ENCODE measurements at regions not wholly inside any gene's neighbourhood (a gene's known extent, or its start where the extent isn't known, plus 50 kb on each side); places are given as distances from the start of the nearest gene placed in this dataset.
"Not testable (repeated sequence)": the region's sequence is repeated elsewhere in the genome, so short reads cannot be mapped to it uniquely, and the experiment has no call there.

DNA sequence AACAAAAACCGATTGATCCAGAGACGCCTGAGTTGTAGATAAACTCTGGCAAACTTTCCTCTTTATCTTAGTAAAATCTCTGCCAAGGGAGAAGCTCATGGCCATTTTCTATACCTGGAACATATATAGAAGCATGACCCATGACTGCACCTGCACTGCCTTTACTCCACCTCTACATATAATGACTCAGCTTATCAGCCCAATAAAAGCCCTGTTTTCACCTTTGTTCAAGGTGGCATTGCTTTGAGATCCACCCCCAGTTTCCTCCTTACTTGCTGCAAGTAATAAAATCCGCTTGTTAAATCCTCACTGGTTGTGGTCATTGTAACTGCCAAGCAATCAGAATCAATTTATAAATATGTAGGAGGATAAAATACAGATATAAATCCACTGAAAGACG, 1280.4 kb downstream of the NSUN3 start:
- Histone ChIP-seq H3K36me3 (ENCODE audit: control insufficient read depth, insufficient read depth, low read length) (no peaks in the 10 kb centered on the region), H3K27me3 (ENCODE audit: control insufficient read depth, insufficient read depth, low read length) (no peaks in the 10 kb centered on the region), H3K4me3 (ENCODE audit: low read depth, low read length) (no peak overlapping the region)
- TF ChIP-seq, protein P1, sequence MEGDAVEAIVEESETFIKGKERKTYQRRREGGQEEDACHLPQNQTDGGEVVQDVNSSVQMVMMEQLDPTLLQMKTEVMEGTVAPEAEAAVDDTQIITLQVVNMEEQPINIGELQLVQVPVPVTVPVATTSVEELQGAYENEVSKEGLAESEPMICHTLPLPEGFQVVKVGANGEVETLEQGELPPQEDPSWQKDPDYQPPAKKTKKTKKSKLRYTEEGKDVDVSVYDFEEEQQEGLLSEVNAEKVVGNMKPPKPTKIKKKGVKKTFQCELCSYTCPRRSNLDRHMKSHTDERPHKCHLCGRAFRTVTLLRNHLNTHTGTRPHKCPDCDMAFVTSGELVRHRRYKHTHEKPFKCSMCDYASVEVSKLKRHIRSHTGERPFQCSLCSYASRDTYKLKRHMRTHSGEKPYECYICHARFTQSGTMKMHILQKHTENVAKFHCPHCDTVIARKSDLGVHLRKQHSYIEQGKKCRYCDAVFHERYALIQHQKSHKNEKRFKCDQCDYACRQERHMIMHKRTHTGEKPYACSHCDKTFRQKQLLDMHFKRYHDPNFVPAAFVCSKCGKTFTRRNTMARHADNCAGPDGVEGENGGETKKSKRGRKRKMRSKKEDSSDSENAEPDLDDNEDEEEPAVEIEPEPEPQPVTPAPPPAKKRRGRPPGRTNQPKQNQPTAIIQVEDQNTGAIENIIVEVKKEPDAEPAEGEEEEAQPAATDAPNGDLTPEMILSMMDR (IDR thresholded peaks at IDR 0.05; ENCODE audit: insufficient read depth, low read length, poor library complexity, severe bottlenecking), result no peak
- no peak for DNase-seq (ENCODE audit: low read depth)

DNA sequence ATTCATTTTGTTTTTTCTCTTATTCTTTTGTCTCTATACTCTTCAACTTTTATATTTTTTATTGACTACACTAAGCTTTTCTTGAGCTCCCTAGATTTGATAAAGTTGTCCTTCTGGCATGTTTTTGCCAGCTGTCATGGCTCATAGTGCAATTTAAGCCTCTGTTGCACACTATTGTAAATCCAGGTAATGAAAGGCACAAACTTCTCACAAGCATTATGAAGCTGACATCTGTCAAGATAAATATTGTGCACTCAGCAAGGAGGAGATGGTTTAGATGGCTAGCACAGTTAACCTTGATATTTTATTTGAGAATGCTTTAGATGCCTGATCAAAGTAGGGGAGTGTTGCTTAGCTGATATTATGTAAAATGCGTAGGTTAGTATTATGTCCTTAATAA, 1280.9 kb downstream of the NSUN3 start:
- no peak for DNase-seq (ENCODE audit: low read depth)
- Histone ChIP-seq H3K27me3 (ENCODE audit: control insufficient read depth, insufficient read depth, low read length) (no peaks in the 10 kb centered on the region), H3K4me3 (ENCODE audit: low read depth, low read length) (no peak overlapping the region)

DNA sequence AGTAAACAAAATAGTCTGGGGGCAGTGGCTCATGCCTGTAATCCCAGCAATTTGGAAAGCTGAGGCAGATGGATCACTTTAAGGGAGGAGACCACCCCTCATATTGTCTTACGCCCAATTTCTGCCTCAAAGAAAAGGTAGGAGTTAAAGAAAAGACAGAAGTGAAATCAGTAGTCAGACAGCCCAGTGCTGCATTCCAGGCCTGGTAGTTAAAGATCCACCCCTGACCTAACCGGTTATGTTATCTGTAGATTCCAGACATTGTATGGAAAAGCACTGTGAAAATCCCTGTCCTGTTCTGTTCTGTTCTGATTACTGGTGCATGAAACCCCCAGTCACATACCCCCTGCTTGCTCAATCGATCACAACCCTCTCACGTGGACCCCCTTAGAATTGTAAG, 1285.1 kb downstream of the NSUN3 start:
- H3K4me3 ChIP-seq (ENCODE audit: low read depth, low read length); H3K36me3 ChIP-seq (ENCODE audit: control insufficient read depth, insufficient read depth, low read length); H3K27me3 ChIP-seq (ENCODE audit: control insufficient read depth, insufficient read depth, low read length); DNase-seq (ENCODE audit: low read depth): not testable (repeated sequence)

More for the DNA sequence above, 1280.9 kb downstream of the NSUN3 start:
- TF ChIP-seq, protein P1 (IDR thresholded peaks at IDR 0.05; ENCODE audit: insufficient read depth, low read length, poor library complexity, severe bottlenecking), result no peak
- H3K36me3 ChIP-seq (ENCODE audit: control insufficient read depth, insufficient read depth, low read length), result no peaks in the 10 kb centered on the region

DNA sequence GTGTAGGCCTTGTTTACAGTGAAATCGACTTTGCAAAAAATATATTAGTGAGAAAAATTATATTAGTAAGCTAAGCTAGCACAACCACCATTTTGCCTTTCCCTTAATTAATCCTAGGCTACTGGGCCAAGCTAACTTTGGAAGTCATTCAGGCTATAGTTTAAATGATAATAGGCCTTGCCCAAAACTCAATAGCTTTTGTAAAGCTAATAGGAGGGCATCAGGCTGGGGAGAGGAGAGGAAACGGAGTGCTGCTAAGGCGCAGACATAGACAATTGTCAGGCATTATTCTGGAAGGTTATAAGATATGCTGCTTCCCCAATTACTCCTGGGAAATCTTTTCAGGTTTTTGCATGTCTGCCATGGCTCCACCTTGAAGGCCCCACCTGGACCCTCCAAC, 1286.0 kb downstream of the NSUN3 start:
- DNase-seq (ENCODE audit: low read depth), result no peak
- no peaks in the 10 kb centered on the region for H3K27me3 ChIP-seq (ENCODE audit: control insufficient read depth, insufficient read depth, low read length)
- no peak overlapping the region for H3K4me3 ChIP-seq (ENCODE audit: low read depth, low read length)
- H3K36me3 ChIP-seq (ENCODE audit: control insufficient read depth, insufficient read depth, low read length), result no peaks in the 10 kb centered on the region
- TF ChIP-seq, protein P1 (IDR thresholded peaks at IDR 0.05; ENCODE audit: insufficient read depth, low read length, poor library complexity, severe bottlenecking), result no peak

DNA sequence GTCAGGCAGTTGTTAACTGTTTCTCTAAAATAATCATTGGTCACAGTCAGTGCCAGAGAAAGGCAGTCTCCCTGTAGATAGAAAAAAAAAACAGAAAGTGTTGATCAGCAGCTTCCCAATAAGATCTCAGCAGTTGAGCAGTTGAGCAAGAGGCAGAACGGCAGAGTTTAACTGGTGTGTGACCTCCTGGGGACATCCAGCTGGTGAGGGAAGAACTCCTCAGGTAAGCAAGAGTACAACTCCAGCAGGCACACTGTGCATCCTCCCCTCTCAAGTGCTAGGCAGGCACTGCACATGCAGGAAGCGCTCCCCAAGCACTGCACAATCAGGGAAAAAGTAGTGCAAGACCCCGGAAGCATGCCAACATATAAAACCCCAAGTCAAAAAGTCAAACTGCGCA, 1287.2 kb downstream of the NSUN3 start:
- Histone ChIP-seq H3K4me3 (ENCODE audit: low read depth, low read length) (no peak overlapping the region), H3K36me3 (ENCODE audit: control insufficient read depth, insufficient read depth, low read length) (no peaks in the 10 kb centered on the region), H3K27me3 (ENCODE audit: control insufficient read depth, insufficient read depth, low read length) (no peaks in the 10 kb centered on the region)
- TF ChIP-seq, protein P1 (IDR thresholded peaks at IDR 0.05; ENCODE audit: insufficient read depth, low read length, poor library complexity, severe bottlenecking), result no peak
- no peak for DNase-seq (ENCODE audit: low read depth)

DNA sequence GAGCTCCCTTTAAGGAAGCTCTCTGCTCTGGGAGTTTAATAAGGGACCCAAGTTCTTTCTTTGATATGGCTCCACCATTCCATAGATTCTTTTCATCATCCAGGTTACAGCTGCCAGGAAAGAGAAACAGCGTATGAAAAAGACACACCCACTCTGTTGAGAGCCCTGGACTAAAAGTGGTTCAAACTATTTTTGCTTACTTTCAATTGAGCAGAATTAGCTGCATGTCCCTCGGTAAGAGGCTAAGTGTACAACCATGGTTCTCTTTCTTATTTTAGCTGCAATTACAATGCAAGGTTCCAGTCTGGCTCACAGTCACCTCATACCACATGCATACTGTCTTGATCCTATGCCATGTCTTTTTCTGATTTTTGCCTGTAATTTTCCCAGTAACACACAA, 1288.3 kb downstream of the NSUN3 start:
- TF ChIP-seq, protein P1 (IDR thresholded peaks at IDR 0.05; ENCODE audit: insufficient read depth, low read length, poor library complexity, severe bottlenecking), result no peak
- Histone ChIP-seq H3K36me3 (ENCODE audit: control insufficient read depth, insufficient read depth, low read length) (no peaks in the 10 kb centered on the region), H3K27me3 (ENCODE audit: control insufficient read depth, insufficient read depth, low read length) (no peaks in the 10 kb centered on the region), H3K4me3 (ENCODE audit: low read depth, low read length) (no peak overlapping the region)
- no peak for DNase-seq (ENCODE audit: low read depth)

All from kidney epithelial cell (primary cell).